Hindlimb muscle (tissue), 1 donor: ENCODE measurements at regions not wholly inside any gene's neighbourhood (a gene's known extent, or its start where the extent isn't known, plus 50 kb on each side); places are given as distances from the start of the nearest gene placed in this dataset.
"Not testable (repeated sequence)": the region's sequence is repeated elsewhere in the genome, so short reads cannot be mapped to it uniquely, and the experiment has no call there.

ENCODE experiments used
- DNase-seq: peaks from one replicate; pipeline ENCODE4 v3.0.0-alpha.2; 2013

DNA sequence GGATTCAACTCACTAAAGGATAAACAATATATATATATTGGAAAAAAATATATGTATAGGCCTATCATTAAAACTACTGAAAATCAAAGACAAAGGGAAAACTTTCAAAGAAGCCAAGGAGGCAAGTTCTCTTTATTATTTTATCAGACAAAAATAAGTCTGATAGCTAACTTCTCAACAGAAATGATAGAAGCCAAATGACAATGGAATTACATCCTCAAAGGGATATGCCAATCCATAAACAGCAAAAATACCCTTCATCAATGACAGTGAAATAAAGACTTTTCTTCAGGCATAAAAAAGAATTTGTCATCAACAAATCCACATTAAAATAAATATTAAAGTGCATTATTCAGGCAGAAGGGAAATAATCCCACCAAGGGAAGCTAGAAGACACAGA, 393.4 kb downstream of the ZFHX3 start:
- no peak for DNase-seq

- no peak for DNase-seq
Measured at GRCh38 chr16:72649254-72649944, 398.5 kb downstream of the ZFHX3 start.

- DNase-seq = no peak
Measured at GRCh38 chr16:72646615-72647014, 401.3 kb downstream of the ZFHX3 start.

DNA sequence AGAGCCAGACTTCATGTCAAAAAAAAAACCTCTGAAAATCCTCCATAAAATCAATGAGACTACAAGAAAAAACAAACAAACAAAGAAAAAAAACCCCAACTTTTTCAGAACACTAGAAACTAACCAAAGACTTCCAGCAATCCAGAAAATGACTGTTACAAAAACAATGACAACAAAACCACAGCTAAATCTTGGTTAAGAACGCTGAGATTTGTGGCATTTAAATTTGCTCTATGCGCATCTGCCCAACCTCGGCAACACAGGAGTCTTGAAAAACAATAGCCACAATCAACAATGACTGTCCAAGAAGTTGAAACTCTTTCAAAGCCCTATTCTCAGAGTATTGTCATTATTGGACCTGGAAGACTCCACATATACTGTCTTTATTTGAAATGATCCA, 402.4 kb downstream of the ZFHX3 start:
- DNase-seq = no peak

DNA sequence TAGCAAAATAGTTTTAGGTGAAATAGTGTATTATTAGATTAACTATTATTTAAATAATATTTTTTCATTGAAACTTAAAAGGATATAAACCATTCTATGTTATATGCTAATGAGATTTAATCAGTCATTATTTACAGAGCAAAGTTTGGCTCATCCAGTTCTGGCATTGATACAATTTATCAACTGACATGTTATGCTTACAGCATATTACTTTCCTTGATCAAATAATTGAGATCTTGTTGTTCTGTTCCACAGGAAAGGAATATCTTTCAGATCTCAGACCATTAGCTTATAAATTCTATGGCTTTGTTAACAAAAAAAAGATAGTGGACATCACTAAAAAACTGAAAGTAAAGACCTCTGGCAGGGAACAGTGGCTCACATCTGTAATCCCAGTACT, 403.0 kb downstream of the ZFHX3 start:
- DNase-seq = no peak

DNA sequence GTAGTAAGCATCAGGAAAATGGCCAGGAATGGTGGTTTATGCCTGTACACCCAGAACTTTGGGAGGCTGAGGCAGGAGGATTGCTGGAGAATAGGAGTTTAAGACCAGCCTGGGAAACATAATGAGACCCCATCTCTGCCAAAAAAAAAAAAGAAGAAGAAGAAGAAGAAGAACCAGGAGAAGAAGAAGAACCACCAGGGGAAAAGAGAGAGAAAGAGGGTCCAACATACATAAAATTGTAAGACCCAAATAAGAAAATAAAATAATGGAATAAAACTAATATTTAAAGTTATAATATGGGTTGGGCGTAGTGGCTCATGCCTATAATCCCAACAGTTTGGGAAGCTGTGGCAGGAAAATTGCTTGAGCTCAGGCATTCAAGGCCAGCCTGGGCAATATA, 408.4 kb downstream of the ZFHX3 start:
- no peak for DNase-seq

- DNase-seq = no peak
Measured at GRCh38 chr16:72637306-72637705, 410.6 kb downstream of the ZFHX3 start.

DNA sequence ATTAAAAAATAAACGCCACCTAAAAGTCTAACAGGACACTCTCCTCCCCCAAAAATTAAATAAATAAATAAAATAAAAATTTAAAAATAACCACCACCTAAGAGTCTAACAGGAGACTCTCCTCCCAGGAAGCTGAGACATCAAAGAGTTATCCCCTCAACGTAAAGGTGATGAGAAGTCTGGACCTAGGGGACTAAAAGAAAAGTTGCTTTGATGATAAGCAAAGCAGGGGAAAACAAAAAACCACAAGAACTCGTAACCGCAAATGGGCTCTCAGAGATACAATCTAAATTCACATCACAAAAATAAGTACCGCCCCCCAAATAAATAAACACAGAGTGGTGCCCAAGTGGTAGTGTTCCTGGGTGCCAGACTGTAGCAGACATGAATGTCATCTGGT, 412.2 kb downstream of the ZFHX3 start:
- no peak for DNase-seq

DNA sequence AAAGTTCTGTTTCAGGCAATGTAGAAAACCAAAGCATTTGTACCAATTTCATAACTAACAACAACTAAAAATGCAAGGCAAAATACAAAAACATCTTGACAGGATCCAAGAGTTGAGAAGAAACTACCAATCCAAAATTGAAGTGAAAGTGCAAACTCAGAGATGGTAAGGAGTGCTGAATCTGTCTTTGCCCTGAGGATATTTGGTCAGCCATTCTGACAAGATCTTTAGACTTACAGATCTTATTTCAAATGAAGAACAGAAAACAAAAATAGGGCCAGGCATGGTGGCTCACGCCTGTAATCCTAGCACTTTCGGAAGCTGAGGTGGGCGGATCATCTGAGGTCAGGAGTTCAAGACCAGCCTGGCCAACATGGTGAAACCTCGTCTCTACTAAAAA, 412.8 kb downstream of the ZFHX3 start:
- no peak for DNase-seq

DNA sequence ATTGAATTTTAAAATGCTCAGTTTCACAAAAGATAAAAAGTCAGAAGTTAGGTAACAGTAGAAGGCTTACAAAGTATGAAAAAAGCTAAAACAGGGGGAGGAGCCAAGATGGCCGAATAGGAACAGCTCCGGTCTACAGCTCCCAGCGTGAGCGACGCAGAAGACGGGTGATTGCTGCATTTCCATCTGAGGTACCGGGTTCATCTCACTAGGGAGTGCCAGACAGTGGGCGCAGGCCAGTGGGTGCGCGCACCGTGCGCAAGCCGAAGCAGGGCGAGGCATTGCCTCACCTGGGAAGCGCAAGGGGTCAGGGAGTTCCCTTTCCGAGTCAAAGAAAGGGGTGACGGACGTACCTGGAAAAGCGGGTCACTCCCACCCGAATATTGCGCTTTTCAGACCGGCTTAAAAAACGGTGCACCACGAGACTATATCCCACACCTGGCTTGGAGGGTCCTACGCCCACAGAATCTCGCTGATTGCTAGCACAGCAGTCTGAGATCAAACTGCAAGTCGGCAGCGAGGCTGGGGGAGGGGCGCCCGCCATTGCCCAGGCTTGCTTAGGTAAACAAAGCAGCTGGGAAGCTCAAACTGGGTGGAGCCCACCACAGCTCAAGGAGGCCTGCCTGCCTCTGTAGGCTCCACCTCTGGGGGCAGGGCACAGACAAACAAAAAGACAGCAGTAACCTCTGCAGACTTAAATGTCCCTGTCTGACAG, 420.6 kb downstream of the ZFHX3 start:
- not testable (repeated sequence) for DNase-seq

- DNase-seq = no peak
Measured at GRCh38 chr16:72626623-72627022, 421.3 kb downstream of the ZFHX3 start.

- no peak for DNase-seq
Measured at GRCh38 chr16:72621651-72622050, 426.3 kb downstream of the ZFHX3 start.

GRCh38 chr16:72620853-72621252, 427.1 kb downstream of the ZFHX3 start:
- DNase-seq = no peak

DNA sequence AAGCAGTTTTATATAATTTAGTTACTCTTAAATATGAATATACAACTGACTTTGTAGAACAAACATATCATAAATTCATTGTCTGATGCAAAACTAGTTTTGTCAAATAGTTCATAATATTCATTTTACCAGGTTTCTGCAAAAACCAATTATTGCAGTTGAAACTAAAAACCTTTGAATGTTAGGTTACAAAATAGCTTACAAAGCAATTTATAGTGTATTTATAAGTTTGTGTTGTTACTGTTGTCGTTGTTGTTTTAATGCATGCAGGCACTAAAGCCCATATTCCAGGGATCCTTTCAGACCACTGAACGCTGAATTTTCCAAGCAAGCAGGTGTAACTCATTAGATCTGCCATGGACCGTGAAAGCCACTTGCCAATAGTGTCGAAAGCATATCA, 427.6 kb downstream of the ZFHX3 start:
- no peak for DNase-seq

- no peak for DNase-seq
Measured at GRCh38 chr16:72615856-72616255, 432.1 kb downstream of the ZFHX3 start.

DNA sequence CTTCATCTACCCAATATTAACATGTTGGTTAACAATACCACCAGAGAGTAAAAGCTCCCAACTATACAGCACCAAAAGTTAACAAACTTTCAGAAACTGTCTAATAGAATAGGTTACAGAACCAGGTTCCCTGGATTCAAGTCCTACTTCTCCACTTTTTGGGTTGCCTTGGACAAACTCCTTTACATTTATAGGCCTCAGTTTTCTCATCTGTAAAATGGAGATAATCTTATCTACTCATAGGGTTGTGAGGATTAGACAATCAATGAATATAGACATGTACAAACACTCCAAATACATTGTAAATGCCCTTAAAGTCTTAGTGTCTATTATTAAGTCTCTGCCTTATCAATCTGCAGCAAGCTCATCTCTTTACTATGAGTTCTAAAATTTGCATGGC, 435.2 kb downstream of the ZFHX3 start:
- no peak for DNase-seq

DNA sequence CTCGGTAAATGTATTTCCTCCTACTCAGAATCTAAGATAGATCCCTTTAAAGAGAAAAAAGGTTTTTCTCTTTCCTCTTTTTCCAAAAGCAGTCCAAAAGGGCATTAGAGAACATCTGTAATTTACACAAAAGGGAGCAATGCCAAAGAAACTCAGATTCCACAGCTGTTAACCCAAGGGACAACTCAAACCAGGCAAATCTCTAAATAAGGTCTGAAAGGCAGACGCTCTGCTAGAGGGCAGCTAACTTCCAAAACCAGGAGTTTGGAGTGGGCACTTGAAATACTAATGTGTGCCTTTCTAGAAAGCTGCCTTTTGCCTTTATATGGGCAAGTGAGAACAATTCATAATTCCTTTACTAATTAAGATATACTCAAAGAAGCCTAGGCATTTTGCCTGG, 435.7 kb downstream of the ZFHX3 start:
- DNase-seq = peak; percentile 45

DNA sequence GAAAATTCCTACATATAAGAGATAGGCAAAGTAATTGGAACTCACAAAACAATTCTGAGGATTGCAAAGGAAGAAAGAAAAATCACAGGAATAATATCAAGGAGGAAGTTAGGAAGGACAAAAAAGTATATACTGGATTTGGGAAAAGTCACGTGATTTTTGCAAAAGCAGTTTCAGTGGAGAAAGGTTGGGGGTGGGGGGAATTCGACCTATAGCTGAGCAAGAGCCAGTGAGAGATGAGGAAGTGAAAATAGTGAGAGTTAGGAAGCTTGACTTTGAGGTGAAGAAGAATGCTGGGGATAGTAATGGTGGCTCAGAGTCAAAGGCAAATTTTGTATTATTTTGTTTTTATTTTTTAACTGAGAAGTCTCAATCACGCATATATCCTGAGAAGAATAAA, 438.0 kb upstream of the PMFBP1 start:
- DNase-seq = no peak

GRCh38 chr16:72609066-72609465, 437.1 kb upstream of the PMFBP1 start:
- DNase-seq = no peak

- DNase-seq = no peak
Measured at GRCh38 chr16:72604375-72604774, 432.4 kb upstream of the PMFBP1 start.

GRCh38 chr16:72602499-72602898, 430.5 kb upstream of the PMFBP1 start:
- DNase-seq = no peak

GRCh38 chr16:72598696-72599095, 426.7 kb upstream of the PMFBP1 start:
- DNase-seq = no peak

- no peak for DNase-seq
Measured at GRCh38 chr16:72597938-72598337, 426.0 kb upstream of the PMFBP1 start.

- DNase-seq = no peak
Measured at GRCh38 chr16:72596373-72596772, 424.4 kb upstream of the PMFBP1 start.
